GM12878 (cell line): ENCODE measurements at regions not wholly inside any gene's neighbourhood (a gene's known extent, or its start where the extent isn't known, plus 50 kb on each side); places are given as distances from the start of the nearest gene placed in this dataset.

ENCODE experiments used
- ATAC-seq: fragments of 200-7000 bp; cut with Tn5 transposase; 3 replicates; pipeline ENCODE4 v1.9.1; 2020; ENCODE audit warnings: mild to moderate bottlenecking, moderate library complexity
- BruUV-seq: library from RNA; stranded (reverse); fragments of 400-500 nt; replicated peaks from 2 replicates; lab custom pipeline; 2021; lab: Mats Ljungman, UMichigan
- CTCF ChIA-PET: fragments of 300-600 bp; sonication (Branson Sonifier 250); formaldehyde crosslinking; extraction: SDS; loops from one replicate; lab custom pipeline; 2021; ENCODE audit warnings: inconsistent platforms; lab: Yijun Ruan, JAX
- POLR2A ChIA-PET: fragments of 350-600 bp; formaldehyde crosslinking; extraction: SDS; loops from one replicate; lab custom pipeline; 2021; ENCODE audit warnings: inconsistent platforms; lab: Charles Lee
- RAD21 ChIA-PET: fragments of 300-600 bp; sonication (Branson Sonifier 250); formaldehyde crosslinking; loops from one replicate; lab custom pipeline; 2023; ENCODE audit warnings: antibody characterized with exemption; ENCODE audit not compliant: unreplicated experiment; lab: Charles Lee
- SMC1A ChIA-PET: fragments of 300-600 bp; sonication (Branson Sonifier 250); formaldehyde crosslinking; loops from one replicate; lab custom pipeline; 2023; ENCODE audit not compliant: unreplicated experiment, uncharacterized antibody; lab: Charles Lee
- DNase-seq: peaks from one replicate; pipeline ENCODE4 v3.0.0-alpha.2; 2011; ENCODE audit warnings: low read depth, low spot score
- FAIRE-seq: peaks from 3 replicates; lab custom pipeline; 2011; peaks lifted over from hg19 to GRCh38; lab: Jason Lieb, UNC
- H2AFZ ChIP-seq: 2 replicates; pipeline ENCODE4 v1.6.0; 2011; ENCODE audit warnings: low read depth, low read length, control low read depth; ENCODE audit not compliant: control insufficient read depth
- H3K27ac ChIP-seq: 2 replicates; pipeline ENCODE4 v1.5.1; 2011; ENCODE audit warnings: control low read depth; ENCODE audit not compliant: control insufficient read depth, insufficient read depth
- H3K27me3 ChIP-seq, 2 experiments: replicated peaks in 1 of 2; 2 replicates each; pipeline versions ENCODE4 v1.6.0 to v1.6.1; 2011; ENCODE audit warnings: low read length in 1 of 2; ENCODE audit not compliant: control insufficient read depth in 2 of 2, insufficient read depth in 2 of 2
- H3K36me3 ChIP-seq, 2 experiments: 2 replicates each; pipeline ENCODE4 v1.5.1; 2011; ENCODE audit warnings: low read length in 1 of 2; ENCODE audit not compliant: control insufficient read depth in 2 of 2, insufficient read depth in 2 of 2
- H3K4me1 ChIP-seq: 2 replicates; pipeline ENCODE4 v1.6.1; 2011; ENCODE audit warnings: mild to moderate bottlenecking, low read length, moderate library complexity, mixed read lengths; ENCODE audit not compliant: control insufficient read depth, insufficient read depth
- H3K4me2 ChIP-seq: 2 replicates; pipeline ENCODE4 v1.6.0; 2011; ENCODE audit warnings: control low read depth; ENCODE audit not compliant: control insufficient read depth, insufficient read depth
- H3K4me3 ChIP-seq: fragments of 200-600 bp; sonication (generic); 2 replicates; pipeline ENCODE4 v1.5.1; 2016
- H3K79me2 ChIP-seq: 2 replicates; pipeline ENCODE4 v1.6.0; 2011; ENCODE audit warnings: low read length; ENCODE audit not compliant: control insufficient read depth, insufficient read depth
- H3K9ac ChIP-seq: 2 replicates; pipeline ENCODE4 v1.8.0; 2011; ENCODE audit warnings: low read length, control low read depth, mixed read lengths; ENCODE audit not compliant: control insufficient read depth, insufficient read depth
- H3K9me3 ChIP-seq: replicated peaks from 3 replicates; pipeline ENCODE4 v1.5.1; 2011; ENCODE audit warnings: mild to moderate bottlenecking, low read length; ENCODE audit not compliant: control insufficient read depth, insufficient read depth
- H4K20me1 ChIP-seq: 2 replicates; pipeline ENCODE4 v1.6.0; 2011; ENCODE audit not compliant: control insufficient read depth, insufficient read depth
- CHD2 ChIP-seq: IDR thresholded peaks from 2 replicates; pipeline ENCODE4 v1.6.1; 2011; ENCODE audit warnings: low read depth, low read length, improper control_type of control experiment, borderline replicate concordance
- MTA2 ChIP-seq: fragments of 450-650 bp; IDR thresholded peaks from 2 replicates; pipeline ENCODE4 v1.6.1; 2016; ENCODE audit warnings: low read depth, mild to moderate bottlenecking, moderate library complexity
- PML ChIP-seq: IDR thresholded peaks from 2 replicates; pipeline ENCODE4 v1.6.1; 2012; ENCODE audit warnings: low read length, inconsistent platforms
- POU2F2 ChIP-seq: IDR thresholded peaks from 3 replicates; pipeline ENCODE4 v1.6.1; 2011; ENCODE audit warnings: low read depth, mild to moderate bottlenecking, low read length, borderline replicate concordance
- RB1 ChIP-seq: fragments of 450-650 bp; formaldehyde crosslinking; IDR thresholded peaks from 2 replicates; pipeline ENCODE4 v1.6.1; 2017; ENCODE audit warnings: mild to moderate bottlenecking, borderline replicate concordance
- RCOR1 ChIP-seq: conservative IDR thresholded peaks from 2 replicates; pipeline ENCODE4 v1.6.1; 2012; ENCODE audit warnings: low read depth, low read length, improper control_type of control experiment
- SKIL ChIP-seq: fragments of 450-650 bp; IDR thresholded peaks from 2 replicates; pipeline ENCODE4 v1.6.1; 2017; ENCODE audit warnings: mild to moderate bottlenecking, low read depth, inconsistent platforms; ENCODE audit not compliant: poor library complexity, severe bottlenecking
- SP1 ChIP-seq: IDR thresholded peaks from one replicate; pipeline ENCODE4 v1.6.1; 2011; ENCODE audit warnings: low read depth, low read length
- TARDBP ChIP-seq: IDR thresholded peaks from 2 replicates; pipeline ENCODE4 v1.6.1; 2016; ENCODE audit warnings: borderline replicate concordance
- ZBTB11 ChIP-seq: fragments of 450-650 bp; formaldehyde crosslinking; IDR thresholded peaks from 2 replicates; pipeline ENCODE4 v1.5.0; 2022; ENCODE audit warnings: mild to moderate bottlenecking, missing genetic modification characterization
- WGBS: methylation state at CpG from one replicate; pipeline ENCODE4 v1.1.6; 2016; ENCODE audit warnings: low lambda C conversion rate; ENCODE audit not compliant: insufficient replicate concordance, insufficient coverage; ENCODE audit errors: missing lambda C conversion rate; 5-methylcytosine and 5-hydroxymethylcytosine counted together
- in situ Hi-C: fragments of 300-500 bp; cut with MboI; formaldehyde crosslinking; loops from 9 replicates; pipeline ENCODE4 v1.14.3; 2018; ENCODE audit warnings: mixed read lengths
- intact Hi-C: fragments of 100-400 bp; cut with micrococcal nuclease; formaldehyde crosslinking; loops from one replicate; pipeline ENCODE4 v1.14.2; 2022; ENCODE audit not compliant: unreplicated experiment
- TF ChIP-seq, protein P1 (sequence below): fragments of 450-650 bp; IDR thresholded peaks from 2 replicates; pipeline ENCODE4 v1.6.1; 2016; ENCODE audit warnings: mild to moderate bottlenecking

GRCh38 chrX:45479835-45480422 lies 279.3 kb upstream of the DIPK2B start:
- RAD21 ChIA-PET = no interaction called here
- POLR2A ChIA-PET = no interaction called here
- Histone ChIP-seq H3K4me3 (no peak overlapping the region), H3K27ac (no peak overlapping the region), H3K36me3 (no peaks in the 10 kb centered on the region), H3K9ac (no peak overlapping the region), H3K4me2 (no peak overlapping the region), H3K79me2 (no peaks in the 10 kb centered on the region), H3K9me3 (no peaks in the 10 kb centered on the region), H4K20me1 (no peaks in the 10 kb centered on the region), H3K27me3 (no peaks in the 10 kb centered on the region), H2AFZ (no peak overlapping the region), H3K4me1 (no peaks in the 10 kb centered on the region)
- 9% methylated on average over 4 of the region's 4 CpGs for WGBS
- in situ Hi-C loops = no loop called here
- BruUV-seq = no TSS peak
- ATAC-seq = no peak
- CTCF ChIA-PET = no interaction called here
- DNase-seq = no peak
- no peak for TF ChIP-seq ZBTB11 (CRISPR knock-in tag)
- no peak for TF ChIP-seq PML
- no peak for TF ChIP-seq CHD2
- no peak for TF ChIP-seq RCOR1
- TF ChIP-seq RB1 = no peak
- TF ChIP-seq MTA2 = no peak
- no peak for TF ChIP-seq SP1
- no peak for TF ChIP-seq SKIL
- TF ChIP-seq POU2F2 = no peak
- TF ChIP-seq, protein P1, sequence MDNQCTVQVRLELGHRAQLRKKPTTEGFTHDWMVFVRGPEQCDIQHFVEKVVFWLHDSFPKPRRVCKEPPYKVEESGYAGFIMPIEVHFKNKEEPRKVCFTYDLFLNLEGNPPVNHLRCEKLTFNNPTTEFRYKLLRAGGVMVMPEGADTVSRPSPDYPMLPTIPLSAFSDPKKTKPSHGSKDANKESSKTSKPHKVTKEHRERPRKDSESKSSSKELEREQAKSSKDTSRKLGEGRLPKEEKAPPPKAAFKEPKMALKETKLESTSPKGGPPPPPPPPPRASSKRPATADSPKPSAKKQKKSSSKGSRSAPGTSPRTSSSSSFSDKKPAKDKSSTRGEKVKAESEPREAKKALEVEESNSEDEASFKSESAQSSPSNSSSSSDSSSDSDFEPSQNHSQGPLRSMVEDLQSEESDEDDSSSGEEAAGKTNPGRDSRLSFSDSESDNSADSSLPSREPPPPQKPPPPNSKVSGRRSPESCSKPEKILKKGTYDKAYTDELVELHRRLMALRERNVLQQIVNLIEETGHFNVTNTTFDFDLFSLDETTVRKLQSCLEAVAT = no peak
- TF ChIP-seq TARDBP = no peak
- SMC1A ChIA-PET = no interaction called here
- FAIRE-seq = no peak
- intact Hi-C loops = no loop called here
